M059J (cell line): ENCODE measurements at regions not wholly inside any gene's neighbourhood (a gene's known extent, or its start where the extent isn't known, plus 50 kb on each side); places are given as distances from the start of the nearest gene placed in this dataset.
"Not testable (repeated sequence)": the region's sequence is repeated elsewhere in the genome, so short reads cannot be mapped to it uniquely, and the experiment has no call there.

Experiments
- DNase-seq: peaks from one replicate; pipeline ENCODE4 v3.0.0-alpha.2; 2012; ENCODE audit warnings: low read depth

DNA sequence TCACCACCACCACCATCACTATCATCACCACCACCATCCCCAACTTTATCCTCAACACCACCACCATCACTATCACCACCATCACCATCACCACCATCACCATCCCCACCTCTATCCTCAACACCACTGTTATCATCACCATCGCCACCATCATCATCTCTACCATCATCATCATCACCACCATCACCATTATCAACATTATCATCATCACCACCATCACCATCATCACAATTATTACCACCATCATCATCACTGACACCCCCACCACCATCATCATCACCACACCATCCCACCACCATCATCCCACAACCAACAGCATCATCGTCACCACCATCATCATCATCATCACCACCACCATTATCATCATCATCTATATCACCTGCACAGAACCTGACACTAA is 188.4 kb upstream of the PWP1 start:
- no peak for DNase-seq

DNA sequence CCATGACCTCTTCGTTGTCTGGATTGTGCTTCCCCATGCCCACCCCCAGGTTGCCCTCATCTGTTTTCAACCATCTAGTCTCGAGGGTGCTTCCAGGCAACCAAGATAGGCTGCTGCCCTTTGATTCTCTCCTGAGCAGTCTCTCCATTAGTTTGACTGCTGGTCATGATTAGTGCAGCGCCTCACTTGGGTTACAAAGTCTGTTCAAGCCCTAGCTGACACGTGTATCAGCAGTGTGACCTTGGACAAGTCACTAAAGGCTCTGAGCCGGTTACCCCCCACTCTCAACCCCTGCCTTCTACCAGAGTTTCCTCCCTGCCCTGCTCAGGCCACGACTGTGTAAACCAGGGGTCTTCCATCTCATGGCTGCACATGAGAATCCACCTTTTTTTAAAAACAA is 185.3 kb upstream of the PWP1 start:
- no peak for DNase-seq

DNA sequence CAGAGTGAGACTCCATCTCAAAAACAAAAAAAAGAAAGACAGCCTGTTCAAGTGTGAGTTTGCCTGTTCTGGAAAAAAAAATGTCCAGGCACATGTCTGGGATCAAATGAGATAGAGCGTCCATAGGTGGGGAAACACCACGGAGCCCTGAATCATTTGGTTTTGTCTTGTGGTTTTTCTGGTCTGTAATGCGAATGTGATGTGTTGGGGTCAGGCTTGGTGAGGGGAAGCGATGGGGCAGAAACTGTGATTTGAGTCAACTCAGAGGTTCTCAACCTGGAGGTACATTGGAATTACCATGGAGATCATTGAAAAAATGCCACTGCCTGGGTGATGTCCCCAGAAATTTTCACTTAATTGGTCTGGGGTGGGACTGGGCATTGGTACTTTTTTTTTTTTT is 183.9 kb upstream of the PWP1 start:
- no peak for DNase-seq

DNA sequence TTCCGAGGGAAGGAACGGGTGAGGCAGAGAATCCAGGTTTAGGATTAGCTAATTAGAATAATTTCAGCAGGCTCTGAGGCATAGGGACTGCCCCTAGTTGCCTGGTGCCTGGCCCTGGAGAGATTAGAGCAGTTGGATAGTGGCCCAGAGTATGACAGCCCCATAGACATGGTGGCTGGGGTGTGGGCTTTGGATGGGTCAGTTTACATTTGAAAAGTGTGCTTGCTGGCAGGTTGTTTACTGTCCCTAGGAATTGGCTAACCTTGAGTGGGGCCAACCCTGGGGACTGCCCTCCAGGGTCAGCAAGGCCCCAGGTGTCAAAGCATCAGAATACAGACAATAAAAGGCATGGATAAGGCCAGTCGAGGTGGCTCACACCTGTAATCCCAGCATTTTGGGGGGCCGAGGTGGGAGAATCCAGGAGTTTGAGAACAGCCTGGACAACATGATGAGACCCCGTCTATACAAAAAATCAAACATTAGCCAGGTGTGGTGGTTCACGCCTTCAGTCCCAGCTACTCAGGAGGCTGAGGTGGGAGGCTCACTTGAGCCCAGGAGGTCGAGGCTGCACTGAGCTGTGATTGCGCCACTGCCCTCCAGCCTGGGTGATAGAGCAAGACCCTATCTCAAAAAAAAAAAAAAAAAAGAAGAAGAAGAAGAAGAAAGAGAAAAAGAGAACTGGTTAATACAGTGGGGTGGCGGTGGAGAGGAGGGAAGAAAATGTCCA is 182.3 kb upstream of the PWP1 start:
- DNase-seq, result no peak

DNA sequence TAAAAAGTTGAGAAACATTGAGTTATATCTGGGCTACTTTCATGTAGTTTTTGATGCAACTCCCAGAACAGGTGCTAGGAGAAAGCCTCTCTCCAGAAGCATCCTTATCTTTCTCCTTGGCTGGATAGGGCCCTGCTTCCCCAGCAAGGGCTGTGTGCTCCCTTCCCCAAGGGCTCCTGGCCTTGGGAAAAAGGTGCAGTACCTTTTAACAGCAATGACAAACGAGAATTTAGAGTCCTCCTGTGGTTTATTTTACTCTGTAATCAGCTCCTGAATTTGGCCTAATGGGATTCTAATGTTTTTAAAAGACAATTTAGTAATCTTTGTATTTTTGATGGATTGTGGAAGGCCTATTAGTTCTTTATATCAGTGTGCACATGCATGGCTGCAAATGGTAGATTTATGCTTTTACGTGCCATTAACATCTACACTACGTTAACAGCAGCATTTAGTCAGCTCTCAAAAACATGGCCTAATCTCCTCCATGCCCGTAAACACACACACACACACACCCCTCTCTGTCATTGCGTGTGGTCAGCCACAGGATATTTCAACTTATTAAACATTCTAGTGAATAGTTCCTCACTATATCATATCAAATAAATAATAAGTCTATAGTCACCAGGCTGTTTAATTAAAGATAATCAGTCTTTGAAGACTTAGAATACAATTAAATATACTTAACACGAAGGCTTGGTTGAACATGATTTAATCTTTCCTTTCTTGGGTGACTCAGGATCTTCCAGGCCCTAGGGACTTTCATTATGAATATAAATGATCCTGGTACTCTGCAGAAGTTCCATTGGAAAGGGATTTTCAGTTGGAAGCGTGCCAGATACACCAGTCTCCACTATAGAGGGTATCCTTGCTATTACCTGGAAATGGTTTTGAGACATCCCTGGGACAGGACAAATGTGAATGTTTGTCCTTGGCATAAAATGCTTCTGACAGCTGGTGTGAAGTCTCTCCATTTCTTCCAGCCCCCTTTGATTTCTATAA is 181.4 kb upstream of the PWP1 start:
- DNase-seq, result no peak

DNA sequence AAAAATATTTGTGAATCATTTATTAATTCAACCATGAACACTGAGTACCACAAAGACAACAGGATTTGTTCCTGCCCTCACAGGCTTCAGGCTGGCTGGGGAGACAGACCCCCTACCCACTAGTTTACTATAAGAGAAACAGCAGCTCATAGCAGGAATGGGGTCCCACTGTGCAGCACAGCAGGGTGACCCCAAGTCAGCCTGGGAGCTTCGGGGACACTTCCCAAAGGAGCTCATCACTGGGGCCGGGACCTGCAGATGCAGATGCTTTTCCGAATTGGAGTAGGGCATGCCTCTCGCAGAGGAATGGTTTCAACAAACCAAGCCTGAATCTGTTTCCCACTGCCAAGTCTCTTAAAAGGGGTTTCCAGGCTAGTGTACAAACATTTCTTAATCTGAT is 176.2 kb upstream of the PWP1 start:
- no peak for DNase-seq

DNA sequence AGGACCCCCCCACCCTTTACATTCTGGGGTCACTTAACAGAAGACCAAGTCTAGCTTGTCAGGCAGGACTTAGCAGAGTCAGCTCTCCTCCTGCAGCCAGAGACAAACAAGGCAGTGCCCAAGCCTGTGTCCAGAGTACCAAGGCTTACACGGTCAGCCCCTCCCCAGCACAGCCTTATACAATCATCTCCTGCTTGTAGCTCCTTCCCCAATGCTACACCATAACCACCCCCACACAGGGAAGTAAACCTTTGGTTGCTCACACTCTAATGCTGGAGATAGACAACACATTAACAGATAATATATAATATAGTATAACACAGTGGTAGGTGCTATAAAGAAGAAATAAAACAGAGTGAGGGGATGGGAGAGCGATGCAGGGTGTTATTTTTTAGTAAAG is 175.4 kb upstream of the PWP1 start:
- no peak for DNase-seq

DNA sequence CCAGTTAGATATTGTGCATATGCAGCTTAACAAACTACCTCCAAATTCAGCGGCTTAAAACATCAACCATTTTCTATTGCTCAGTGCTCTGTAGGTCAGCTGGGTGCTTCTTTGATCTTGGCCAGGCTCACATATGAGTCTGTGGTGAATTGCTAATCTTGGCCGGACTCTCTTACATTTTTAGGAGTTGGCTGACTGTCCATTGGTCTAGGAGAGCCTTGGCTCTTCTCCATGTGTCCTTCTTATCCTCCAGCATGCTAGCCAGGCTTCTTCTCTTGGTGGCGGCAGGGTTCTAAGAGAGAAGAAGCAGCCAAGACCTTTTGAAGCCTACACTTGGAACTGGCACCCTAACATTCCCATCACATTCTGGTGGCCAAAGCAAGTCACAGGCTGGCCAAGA is 174.3 kb upstream of the PWP1 start:
- peak; percentile 20 for DNase-seq

DNA sequence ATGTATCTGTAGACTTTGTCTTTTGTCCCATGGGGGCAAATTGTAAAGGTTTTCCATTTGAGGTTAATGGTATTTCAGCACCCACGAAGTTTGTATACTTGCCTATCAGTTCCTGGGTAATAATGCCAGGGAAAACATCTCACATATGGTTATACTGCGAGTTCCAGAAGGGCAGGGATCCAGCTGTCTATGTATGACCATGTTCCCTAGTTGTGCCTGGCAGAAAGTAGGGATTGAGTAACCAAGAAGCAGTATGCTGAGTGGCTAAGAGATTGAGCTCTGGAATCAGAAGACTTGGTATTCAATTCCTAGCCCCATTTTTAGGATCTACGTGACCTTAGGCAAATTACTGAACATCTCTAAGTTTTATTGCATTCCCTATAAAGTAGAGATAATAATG is 173.2 kb upstream of the PWP1 start:
- DNase-seq, result no peak

DNA sequence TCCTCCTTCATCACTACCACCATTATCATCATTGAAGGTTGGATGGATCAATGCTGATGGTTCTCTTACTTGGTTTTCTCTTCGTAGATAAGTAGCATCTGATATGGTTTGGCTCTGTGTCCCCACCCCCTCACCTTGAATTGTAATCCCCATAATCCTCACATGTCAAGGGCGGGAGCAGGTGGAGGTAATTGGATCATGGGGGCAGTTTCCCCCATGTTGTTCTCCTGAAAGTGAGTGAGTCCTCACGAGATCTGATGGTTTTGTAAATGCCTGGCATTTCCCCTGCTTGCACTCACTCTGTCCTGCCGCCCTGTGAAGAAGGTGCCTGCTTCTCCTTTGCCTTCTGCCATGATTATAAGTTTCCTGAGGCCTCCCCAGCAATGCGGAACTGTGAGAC is 172.4 kb upstream of the PWP1 start:
- no peak for DNase-seq

DNA sequence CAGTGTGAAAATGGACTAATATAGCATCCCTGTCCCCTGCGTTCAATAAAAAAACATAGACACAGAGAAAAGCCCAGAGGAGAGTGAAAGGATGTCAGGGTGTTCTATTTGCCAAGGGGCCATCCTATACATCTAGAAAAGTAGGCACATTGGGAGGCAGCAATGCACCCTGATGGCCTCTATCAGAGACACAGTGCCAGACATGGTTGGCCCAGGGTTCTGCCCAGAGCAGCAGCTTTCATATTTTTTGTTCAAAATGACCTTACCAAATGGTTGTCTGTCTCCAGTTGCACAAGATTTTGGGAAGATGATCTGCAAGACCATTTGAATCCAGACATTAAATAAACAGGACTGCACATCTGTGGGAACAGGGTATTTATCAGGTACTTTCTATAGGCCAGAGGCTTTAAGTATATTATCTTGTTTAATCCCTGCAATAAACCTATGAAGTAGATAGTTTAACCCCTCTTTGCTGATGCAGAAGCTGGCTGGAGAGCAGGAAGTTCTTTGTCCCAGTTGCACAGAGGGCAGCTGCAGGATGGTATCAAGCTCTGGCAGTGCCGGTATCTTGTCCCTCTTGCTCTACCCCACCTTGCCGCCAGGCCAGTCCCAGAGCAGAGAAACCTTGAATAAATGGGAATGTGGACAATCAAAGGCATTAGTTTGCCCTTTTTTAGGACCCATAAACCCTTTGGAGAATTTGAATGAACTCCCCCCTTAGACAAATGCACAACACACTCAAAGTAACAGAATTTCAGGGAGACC is 171.8 kb upstream of the PWP1 start:
- DNase-seq, result no peak

DNA sequence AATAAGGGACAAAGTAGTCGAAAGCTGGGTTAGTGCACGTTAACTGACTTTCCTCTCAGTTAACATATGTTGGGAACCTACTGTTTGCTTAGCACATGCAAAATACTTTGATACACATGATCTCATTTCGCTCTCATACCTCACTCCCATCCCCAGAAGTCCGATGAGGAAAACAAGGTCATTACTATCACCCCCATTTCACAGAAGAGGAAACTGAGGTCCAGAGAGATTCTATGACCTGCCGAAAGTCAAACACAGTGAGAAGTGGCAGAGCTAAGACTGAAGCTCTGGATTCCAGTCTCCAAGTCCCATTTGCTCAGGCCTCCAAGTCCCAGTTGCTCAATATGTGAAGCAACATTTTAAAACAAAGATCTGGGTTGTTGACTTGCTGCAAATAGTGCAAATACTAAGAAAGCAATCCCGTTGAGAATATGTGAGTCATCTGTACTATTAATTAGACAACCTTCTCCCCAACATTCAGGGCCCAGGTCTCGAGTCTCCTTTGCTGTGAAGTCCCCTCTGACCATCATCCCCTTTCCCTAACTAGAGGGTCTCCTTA is 170.6 kb upstream of the PWP1 start:
- DNase-seq, result no peak

DNA sequence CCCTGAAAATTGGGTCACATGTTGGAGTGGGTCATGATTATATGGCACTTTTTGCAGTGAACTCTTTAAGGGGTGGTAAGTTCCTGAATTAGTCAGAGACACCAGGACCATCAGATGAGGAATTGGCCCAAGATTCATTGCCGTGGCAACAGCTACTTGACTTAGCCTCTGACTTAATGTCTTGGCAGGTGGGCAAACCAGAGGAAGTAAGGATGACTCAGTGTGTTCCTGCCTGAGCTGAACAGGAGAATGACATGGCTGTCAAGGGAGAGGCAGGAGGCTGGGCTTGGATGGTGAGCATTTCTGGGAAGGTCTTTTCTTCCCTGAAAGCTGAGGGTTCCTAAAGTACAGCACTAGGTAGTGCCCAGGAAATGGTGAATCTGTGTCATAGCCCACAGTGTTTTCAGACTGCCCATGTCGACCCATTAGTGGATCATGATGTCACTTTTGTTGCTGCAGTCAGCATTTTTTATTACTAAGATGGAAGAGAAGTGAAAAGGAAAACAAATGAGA is 170.1 kb upstream of the PWP1 start:
- DNase-seq, result peak; percentile 99

DNA sequence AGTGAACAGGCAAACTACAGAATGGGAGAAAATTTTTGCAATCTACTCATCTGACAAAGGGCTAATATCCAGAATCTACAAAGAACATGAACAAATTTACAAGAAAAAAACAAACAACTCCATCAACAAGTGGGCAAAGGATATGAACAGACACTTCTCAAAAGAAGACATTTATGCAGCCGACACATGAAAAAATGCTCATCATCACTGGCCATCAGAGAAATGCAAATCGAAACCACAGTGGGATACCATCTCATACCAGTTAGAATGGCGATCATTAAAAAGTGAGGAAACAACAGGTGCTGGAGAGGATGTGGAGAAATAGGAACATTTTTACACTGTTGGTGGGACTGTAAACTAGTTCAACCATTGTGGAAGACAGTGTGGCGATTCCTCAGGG is 167.8 kb upstream of the PWP1 start:
- DNase-seq, result not testable (repeated sequence)

DNA sequence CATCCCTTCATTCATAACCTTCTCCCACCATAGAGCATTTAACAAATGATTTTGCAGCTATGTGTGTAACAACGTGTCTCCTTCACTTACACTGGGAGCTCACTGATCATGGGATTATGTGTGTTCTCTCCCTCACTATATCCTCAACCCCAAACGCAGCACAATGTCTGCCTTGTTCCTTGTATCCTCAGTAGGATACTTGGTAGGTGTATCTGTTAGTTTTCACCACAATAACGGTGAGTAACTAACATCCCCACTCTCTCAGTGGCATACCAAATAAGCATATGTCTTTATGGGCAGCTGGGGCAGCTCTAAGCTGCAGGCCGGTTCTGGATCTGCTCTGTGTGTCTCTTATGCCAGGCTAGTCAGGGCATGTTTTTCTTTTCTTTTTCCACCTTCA is 166.7 kb upstream of the PWP1 start:
- DNase-seq, result no peak

DNA sequence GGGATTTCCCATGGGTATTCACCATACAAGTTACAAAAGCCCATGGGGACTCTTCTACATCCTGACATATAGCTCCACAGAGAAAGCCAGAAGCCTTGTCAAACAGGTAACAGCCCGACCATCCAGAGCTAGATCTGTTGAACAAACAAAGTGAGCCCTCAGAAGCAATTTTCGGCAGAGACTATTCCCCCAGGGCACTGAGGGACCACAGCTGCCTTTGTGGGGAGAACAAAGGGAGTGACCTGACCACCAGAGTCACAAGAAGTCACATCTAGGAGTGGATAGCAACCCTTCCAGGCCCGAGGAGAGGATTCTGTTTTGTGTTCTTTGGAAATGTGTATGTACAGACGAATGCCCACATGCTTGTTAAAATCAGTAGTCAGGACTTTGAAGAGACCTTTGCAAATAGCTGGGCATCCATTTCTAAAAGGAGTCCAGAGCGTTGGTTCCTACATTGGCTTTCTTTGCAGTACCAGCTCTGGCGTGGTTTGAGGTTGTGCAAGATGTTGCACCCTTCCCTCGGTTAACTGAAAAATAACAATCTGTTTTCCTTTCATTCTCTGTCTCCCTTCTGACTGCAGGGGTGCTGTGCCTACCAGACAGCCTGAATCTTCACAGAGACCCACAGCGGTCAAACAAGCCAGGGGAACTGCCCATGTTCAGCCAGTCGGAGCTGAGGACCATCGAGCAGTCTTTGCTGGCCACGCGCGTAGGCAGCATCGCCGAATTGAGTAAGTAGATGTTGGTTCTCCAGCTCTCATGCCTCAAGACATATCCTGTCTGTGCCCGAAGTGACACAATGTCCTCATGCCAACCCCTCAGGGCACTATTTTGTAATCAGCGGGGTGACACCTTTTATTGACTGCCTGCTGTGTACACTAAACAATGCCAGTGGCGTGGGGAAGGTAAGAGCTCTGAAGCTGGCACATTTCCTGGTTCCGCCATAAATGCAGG is 165.4 kb upstream of the PWP1 start:
- DNase-seq, result no peak

DNA sequence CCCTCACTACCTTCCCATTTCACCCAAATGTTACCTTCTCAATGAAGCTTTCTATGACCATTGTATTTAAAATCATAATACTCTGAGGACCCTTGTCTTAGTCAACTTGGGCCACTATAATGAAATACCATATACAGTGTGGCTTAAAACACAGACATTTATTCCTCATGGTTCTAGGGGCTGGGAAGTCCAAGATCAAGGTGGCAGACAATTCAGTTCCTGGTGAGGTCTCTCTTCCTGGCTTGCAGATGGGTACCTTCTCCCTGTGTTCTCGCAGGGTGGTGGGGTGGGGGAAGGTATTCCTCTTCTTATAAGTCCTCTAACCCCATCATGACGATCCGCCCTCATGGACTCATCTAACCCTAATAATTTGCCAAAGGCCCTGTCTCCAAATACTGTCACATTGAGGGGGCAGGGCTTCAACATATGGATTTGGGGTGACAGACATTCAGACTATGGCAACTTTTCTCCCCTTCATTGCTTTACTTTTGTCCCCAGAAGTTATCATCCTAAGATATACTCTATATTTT is 163.7 kb upstream of the PWP1 start:
- no peak for DNase-seq

DNA sequence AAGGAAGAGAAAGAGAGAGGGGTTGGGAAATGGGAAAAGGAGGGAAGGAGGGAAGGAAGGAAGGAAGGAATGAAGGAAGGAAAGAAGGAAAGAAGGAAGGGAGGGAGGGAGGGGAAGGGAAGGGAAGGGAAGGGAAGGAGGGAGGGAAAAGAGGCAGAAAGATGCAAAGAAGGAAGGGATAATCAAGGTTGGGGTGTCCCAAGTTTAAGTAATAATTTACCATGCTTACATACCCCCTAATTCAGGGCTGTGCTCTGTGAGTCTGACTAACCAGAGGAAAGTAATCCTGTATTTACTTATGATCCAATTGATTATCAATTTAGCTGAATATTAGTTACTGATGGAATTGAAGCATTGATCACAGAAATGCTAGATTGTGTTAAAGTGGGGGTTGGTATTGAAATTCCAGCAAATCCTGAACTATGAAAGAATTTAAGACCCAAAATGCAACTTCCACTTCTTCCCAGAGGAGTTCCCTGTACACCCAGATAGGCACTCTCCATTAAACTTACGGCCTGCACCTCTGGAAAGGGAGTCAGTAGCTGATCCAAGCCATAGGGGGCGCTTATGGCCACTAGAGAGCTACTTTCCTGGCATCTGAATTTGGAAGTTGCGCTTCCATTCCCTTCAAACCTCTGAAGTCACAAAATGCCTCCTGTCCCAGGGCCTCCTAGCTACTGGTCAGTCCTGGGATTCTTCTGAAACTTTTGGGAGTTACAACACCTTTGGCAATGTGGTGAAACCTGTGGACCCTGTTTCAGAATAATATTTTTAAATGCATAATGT is 162.7 kb upstream of the PWP1 start:
- DNase-seq, result peak; percentile 6

DNA sequence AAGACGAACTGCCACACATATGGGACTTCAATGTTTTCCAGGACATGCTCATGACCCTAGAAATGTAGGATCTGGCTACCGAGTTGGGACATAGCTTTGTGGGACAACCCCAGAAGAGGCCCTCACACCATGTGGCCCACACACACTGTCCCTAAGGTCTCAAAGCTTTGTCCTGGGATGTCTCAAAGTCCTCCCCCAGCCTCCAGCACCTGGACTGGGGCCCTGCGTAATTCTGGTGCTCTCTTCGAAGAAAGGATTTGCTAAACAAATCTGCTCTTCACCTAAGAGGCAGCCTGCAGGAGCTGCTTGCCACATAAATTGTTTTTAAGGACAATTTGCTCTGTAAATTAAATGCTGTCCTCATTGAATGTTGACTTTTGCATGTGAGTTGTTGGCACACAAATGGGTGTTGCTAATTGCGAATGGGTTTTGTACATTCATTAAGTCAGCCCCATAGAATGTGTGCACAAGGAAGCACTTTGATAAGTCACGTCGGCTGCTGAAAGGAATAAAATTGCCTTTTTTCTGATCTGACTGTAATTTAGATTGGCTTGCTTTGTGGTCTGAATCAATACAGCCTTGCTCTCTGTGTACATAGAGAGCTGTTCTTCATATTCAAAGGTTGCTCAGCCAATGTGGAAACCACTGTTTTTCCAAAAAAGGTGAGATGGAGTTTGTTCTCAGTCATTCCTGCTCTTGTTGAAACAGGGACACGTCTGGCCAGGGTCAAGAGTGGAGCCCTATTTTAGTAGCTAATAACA is 161.6 kb upstream of the PWP1 start:
- DNase-seq, result no peak
